Breast epithelium (tissue), 3 donors: ENCODE measurements at regions not wholly inside any gene's neighbourhood (a gene's known extent, or its start where the extent isn't known, plus 50 kb on each side); places are given as distances from the start of the nearest gene placed in this dataset.

ENCODE experiments used
- POLR2A ChIP-seq: fragments of 450-650 bp; IDR thresholded peaks from one replicate; pipeline ENCODE4 v1.6.1; 2016; ENCODE audit warnings: antibody characterized with exemption, mild to moderate bottlenecking, moderate library complexity
- POLR2AphosphoS5 ChIP-seq, 3 donors: sonication (generic); formaldehyde crosslinking; IDR thresholded peaks; one replicate each; pipeline ENCODE4 v1.6.1; 2017; ENCODE audit warnings: antibody characterized with exemption in 3 of 3
- TF ChIP-seq, protein P1 (sequence below), 3 donors: fragments of 450-650 bp; IDR thresholded peaks; one replicate each; pipeline ENCODE4 v1.5.1; 2016 to 2017; ENCODE audit warnings: antibody characterized with exemption in 3 of 3, mild to moderate bottlenecking in 3 of 3, moderate library complexity in 3 of 3

DNA sequence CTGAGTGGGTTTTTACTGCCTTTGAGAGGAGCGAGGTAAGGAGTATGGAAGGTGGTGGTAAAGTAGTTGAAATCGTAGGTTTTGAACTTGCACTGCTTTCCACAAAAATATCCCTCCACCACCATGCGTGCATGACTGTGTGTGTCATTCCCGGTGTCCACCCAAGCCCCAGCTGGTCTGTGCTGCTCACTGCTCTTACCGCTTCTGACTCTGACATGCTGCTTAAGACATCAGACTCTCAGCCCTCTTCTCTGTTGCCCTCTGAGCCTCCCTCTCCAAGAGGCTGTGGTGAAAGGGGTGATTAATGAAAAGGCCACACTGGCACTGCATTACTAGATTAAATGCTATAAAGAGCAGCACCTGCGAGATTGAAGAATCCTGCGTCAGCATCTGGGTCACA, 128.7 kb downstream of the SPATA19 start:
- TF ChIP-seq POLR2AphosphoS5 (IDR thresholded peaks at IDR 0.05) (no peak), POLR2A (no peak)
- TF ChIP-seq, protein P1, sequence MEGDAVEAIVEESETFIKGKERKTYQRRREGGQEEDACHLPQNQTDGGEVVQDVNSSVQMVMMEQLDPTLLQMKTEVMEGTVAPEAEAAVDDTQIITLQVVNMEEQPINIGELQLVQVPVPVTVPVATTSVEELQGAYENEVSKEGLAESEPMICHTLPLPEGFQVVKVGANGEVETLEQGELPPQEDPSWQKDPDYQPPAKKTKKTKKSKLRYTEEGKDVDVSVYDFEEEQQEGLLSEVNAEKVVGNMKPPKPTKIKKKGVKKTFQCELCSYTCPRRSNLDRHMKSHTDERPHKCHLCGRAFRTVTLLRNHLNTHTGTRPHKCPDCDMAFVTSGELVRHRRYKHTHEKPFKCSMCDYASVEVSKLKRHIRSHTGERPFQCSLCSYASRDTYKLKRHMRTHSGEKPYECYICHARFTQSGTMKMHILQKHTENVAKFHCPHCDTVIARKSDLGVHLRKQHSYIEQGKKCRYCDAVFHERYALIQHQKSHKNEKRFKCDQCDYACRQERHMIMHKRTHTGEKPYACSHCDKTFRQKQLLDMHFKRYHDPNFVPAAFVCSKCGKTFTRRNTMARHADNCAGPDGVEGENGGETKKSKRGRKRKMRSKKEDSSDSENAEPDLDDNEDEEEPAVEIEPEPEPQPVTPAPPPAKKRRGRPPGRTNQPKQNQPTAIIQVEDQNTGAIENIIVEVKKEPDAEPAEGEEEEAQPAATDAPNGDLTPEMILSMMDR (IDR thresholded peaks at IDR 0.05), result no peak
